Neutrophil (primary cell): ENCODE measurements at regions not wholly inside any gene's neighbourhood (a gene's known extent, or its start where the extent isn't known, plus 50 kb on each side); places are given as distances from the start of the nearest gene placed in this dataset.

Experiments
- H3K27ac ChIP-seq: fragments of 200-600 bp; sonication (generic); 2 replicates; pipeline ENCODE4 v1.5.1; 2016; ENCODE audit warnings: mild to moderate bottlenecking, moderate library complexity
- H3K27me3 ChIP-seq: fragments of 200-600 bp; sonication (generic); 2 replicates; pipeline ENCODE4 v1.6.0; 2016; ENCODE audit warnings: mild to moderate bottlenecking
- H3K36me3 ChIP-seq: fragments of 200-600 bp; sonication (generic); 2 replicates; pipeline ENCODE4 v1.5.1; 2017
- H3K4me1 ChIP-seq, 2 experiments: fragments of 200-600 bp in 1 of 2; sonication (generic) in 1 of 2; 1 replicate in 1 of 2; 2 replicates in 1 of 2; pipeline versions ENCODE4 v1.5.1 to v1.6.1; 2013 to 2016; ENCODE audit warnings: low read depth in 1 of 2, low read length in 1 of 2, mild to moderate bottlenecking in 1 of 2, moderate library complexity in 1 of 2; ENCODE audit not compliant: control insufficient read depth in 1 of 2, insufficient read depth in 1 of 2
- H3K4me3 ChIP-seq, 2 experiments: fragments of 200-600 bp in 1 of 2; sonication (generic) in 1 of 2; 1 replicate in 1 of 2; 2 replicates in 1 of 2; pipeline ENCODE4 v1.5.1; 2013 to 2016; ENCODE audit warnings: low read depth in 1 of 2, low read length in 1 of 2, mild to moderate bottlenecking in 1 of 2, moderate library complexity in 1 of 2
- H3K9me3 ChIP-seq: fragments of 200-600 bp; sonication (generic); 2 replicates; pipeline ENCODE4 v1.5.1; 2016
- CTCF ChIP-seq: fragments of 200-600 bp; sonication (generic); IDR thresholded peaks from 2 replicates; pipeline ENCODE4 v1.5.1; 2016; ENCODE audit warnings: antibody characterized with exemption

DNA sequence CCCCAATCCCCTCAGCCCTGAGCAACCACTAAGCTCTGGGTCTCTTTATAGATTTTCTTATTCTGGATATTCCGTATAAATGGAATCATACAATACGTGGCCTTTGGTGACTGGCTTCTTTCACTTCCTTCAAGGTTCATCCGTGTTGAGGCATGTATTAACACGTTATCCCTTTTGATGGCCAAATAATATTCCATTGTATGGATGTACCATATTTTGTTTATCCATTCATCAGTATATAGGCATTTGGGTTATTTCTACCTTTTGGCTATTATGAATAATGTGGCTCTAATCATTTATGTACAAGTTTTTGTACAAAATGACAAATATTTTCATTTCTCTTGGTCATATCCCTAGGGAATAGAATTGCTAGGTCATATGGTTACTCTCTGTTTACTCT is 284.4 kb downstream of the FAM43A start:
- no peaks in the 10 kb centered on the region for H3K9me3 ChIP-seq
- no peak for TF ChIP-seq CTCF
- H3K27ac ChIP-seq, result no peak overlapping the region
- H3K36me3 ChIP-seq, result no peaks in the 10 kb centered on the region
- H3K27me3 ChIP-seq, result no peaks in the 10 kb centered on the region
- H3K4me3 ChIP-seq, result no peak overlapping the region
- peaks cover 0 to 6% of the 10 kb centered on the region in 2 experiments for H3K4me1 ChIP-seq

- Histone ChIP-seq H3K27me3 (no peaks in the 10 kb centered on the region), H3K4me3 (no peak overlapping the region), H3K4me1 (peaks cover 8 to 14% of the 10 kb centered on the region in 2 experiments), H3K27ac (no peak overlapping the region), H3K9me3 (no peaks in the 10 kb centered on the region), H3K36me3 (no peaks in the 10 kb centered on the region)
- no peak for TF ChIP-seq CTCF
Measured at GRCh38 chr3:194971009-194971408, 285.3 kb downstream of the FAM43A start.

DNA sequence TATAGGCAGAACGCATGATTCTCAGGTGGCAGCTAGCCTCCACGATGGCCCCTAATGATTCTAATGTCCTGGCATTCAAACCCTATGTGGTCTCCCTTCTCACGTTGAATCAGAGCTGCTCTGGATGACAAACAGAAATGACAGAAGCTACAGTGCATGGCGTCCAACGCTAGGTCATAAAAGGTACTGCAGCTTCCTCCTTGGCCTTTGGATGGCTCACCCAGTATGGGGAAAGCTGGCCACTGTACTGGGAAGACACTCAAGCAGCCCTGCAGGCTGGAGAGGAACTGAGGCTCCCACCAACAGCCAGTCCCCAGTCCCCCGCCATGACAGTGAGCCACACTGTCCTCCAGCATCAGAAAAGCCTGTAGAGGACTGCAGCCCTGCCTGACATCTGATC is 286.3 kb downstream of the FAM43A start:
- H3K4me3 ChIP-seq, result no peak overlapping the region
- TF ChIP-seq CTCF, result no peak
- H3K4me1 ChIP-seq, result peaks cover 12 to 18% of the 10 kb centered on the region in 2 experiments
- H3K36me3 ChIP-seq, result no peaks in the 10 kb centered on the region
- no peaks in the 10 kb centered on the region for H3K27me3 ChIP-seq
- H3K27ac ChIP-seq, result no peak overlapping the region
- no peaks in the 10 kb centered on the region for H3K9me3 ChIP-seq

GRCh38 chr3:194972641-194973040 is 287.0 kb downstream of the FAM43A start:
- Histone ChIP-seq H3K4me1 (peaks cover 12 to 18% of the 10 kb centered on the region in 2 experiments), H3K27me3 (no peaks in the 10 kb centered on the region), H3K27ac (no peak overlapping the region), H3K36me3 (no peaks in the 10 kb centered on the region), H3K4me3 (no peak overlapping the region), H3K9me3 (no peaks in the 10 kb centered on the region)
- no peak for TF ChIP-seq CTCF

GRCh38 chr3:194973366-194974000 is 287.8 kb downstream of the FAM43A start:
- H3K4me1 ChIP-seq, result peaks cover 12 to 18% of the 10 kb centered on the region in 2 experiments
- H3K9me3 ChIP-seq, result no peaks in the 10 kb centered on the region
- no peak overlapping the region for H3K4me3 ChIP-seq
- no peaks in the 10 kb centered on the region for H3K36me3 ChIP-seq
- no peaks in the 10 kb centered on the region for H3K27me3 ChIP-seq
- no peak overlapping the region for H3K27ac ChIP-seq
- TF ChIP-seq CTCF, result no peak
